Anterior cingulate cortex (tissue), 58 donors: ENCODE measurements at regions not wholly inside any gene's neighbourhood (a gene's known extent, or its start where the extent isn't known, plus 50 kb on each side); places are given as distances from the start of the nearest gene placed in this dataset.
A peak's percentile ranks its signal among the peaks of the same experiment; 100 is the strongest.

Source experiments
- DNase-seq, 58 donors: peaks; one replicate each; lab custom pipeline; 2025; lab: John Stamatoyannopoulos, UW

- DNase-seq = no peak
Observed at GRCh38 chr5:116389601-116390000, 185.0 kb downstream of the SEMA6A start.

- DNase-seq = no peak
Observed at GRCh38 chr5:116388564-116389258, 185.9 kb downstream of the SEMA6A start.

- DNase-seq = no peak
Observed at GRCh38 chr5:116387738-116388137, 186.9 kb downstream of the SEMA6A start.

GRCh38 chr5:116386633-116387032 is 188.0 kb downstream of the SEMA6A start:
- no peak for DNase-seq

- DNase-seq = no peak
Observed at GRCh38 chr5:116382874-116383266, 191.8 kb downstream of the SEMA6A start.

GRCh38 chr5:116382032-116382873 is 192.4 kb downstream of the SEMA6A start:
- peak in 2 of 58 donors; percentile 6 to 17 for DNase-seq

- no peak for DNase-seq
Observed at GRCh38 chr5:116381201-116381600, 193.4 kb downstream of the SEMA6A start.

- DNase-seq = no peak
Observed at GRCh38 chr5:116380621-116381020, 194.0 kb downstream of the SEMA6A start.

- no peak for DNase-seq
Observed at GRCh38 chr5:116379306-116379705, 195.3 kb downstream of the SEMA6A start.

GRCh38 chr5:116378777-116379121 is 195.9 kb downstream of the SEMA6A start:
- no peak for DNase-seq

- no peak for DNase-seq
Observed at GRCh38 chr5:116378007-116378776, 196.4 kb downstream of the SEMA6A start.

- no peak for DNase-seq
Observed at GRCh38 chr5:116377276-116378006, 197.2 kb downstream of the SEMA6A start.

- DNase-seq = no peak
Observed at GRCh38 chr5:116375926-116376325, 198.7 kb downstream of the SEMA6A start.

GRCh38 chr5:116374434-116374852 is 200.2 kb downstream of the SEMA6A start:
- no peak for DNase-seq

GRCh38 chr5:116372931-116373597 is 201.6 kb downstream of the SEMA6A start:
- DNase-seq = no peak

GRCh38 chr5:116371935-116372334 is 202.7 kb downstream of the SEMA6A start:
- DNase-seq = no peak

- DNase-seq = no peak
Observed at GRCh38 chr5:116371431-116371830, 203.2 kb downstream of the SEMA6A start.

- no peak for DNase-seq
Observed at GRCh38 chr5:116370886-116371285, 203.7 kb downstream of the SEMA6A start.

- no peak for DNase-seq
Observed at GRCh38 chr5:116370149-116370548, 204.5 kb downstream of the SEMA6A start.

GRCh38 chr5:116365006-116365496 is 209.6 kb downstream of the SEMA6A start:
- no peak for DNase-seq
